SHP77 treated with DMSO at 0.1 percent for 48 hours (cell line): ENCODE measurements at regions not wholly inside any gene's neighbourhood (a gene's known extent, or its start where the extent isn't known, plus 50 kb on each side); places are given as distances from the start of the nearest gene placed in this dataset.
"Not testable (repeated sequence)": the region's sequence is repeated elsewhere in the genome, so short reads cannot be mapped to it uniquely, and the experiment has no call there.

Experiments used
- DNase-seq: peaks from one replicate; lab custom pipeline; 2025; lab: John Stamatoyannopoulos, UW

DNA sequence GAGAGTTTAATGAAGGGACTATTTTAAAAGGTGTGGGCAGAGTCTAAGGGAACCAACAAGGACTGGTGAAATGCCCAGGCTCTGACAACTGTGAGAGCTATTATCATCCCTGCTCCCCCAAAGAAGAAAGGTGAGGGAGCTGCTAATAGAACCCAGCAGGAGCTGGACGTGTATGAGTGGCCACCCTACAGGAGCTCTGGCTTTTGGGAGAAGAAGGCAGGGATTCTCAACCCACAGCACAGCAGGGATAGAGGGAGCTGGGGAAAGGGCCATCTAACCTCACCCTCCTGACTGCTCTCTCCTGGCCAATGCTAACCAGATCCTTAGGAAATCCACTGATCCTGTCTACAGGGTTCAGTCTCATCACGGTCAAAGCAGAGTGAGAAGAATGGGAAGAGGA, 57.1 kb downstream of the GRIN2B start:
- DNase-seq: no peak

DNA sequence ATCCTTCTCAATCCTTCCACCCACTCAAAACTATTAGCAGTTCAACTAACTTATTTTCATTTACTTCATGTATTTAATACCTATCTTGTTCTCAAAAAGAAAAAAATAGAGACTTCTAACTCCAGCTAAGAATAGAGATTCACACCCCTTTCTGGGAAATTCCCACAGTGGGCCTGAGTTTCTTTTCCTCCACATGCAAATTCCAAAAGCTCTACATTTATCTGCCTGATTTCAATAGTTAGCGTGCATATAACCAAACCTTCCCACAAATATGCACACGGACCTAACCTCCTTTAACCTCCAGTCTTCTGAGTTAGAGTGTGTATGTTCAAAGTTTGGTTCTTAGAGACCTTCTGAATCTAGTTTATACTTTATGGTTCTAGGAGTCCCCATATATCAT, 62.5 kb downstream of the GRIN2B start:
- DNase-seq: no peak

DNA sequence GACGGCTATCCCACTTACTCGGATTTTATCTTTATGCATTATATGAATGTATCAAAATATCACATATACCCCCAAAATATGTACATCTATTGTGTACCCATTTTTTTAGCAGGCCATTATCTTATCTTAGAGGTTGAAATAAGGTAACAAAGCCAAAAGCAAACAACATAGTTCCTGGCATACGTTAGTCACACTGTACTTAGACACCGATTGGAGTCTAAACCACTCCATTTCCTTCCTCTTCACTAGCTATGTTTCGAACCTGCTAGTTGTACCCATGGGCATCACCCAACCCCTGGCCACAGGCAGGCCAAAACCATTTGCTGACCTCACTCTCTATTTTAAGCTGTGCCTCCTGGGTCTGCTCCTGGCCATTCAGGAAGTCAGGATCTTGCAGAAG, 66.3 kb downstream of the GRIN2B start:
- DNase-seq: no peak

DNA sequence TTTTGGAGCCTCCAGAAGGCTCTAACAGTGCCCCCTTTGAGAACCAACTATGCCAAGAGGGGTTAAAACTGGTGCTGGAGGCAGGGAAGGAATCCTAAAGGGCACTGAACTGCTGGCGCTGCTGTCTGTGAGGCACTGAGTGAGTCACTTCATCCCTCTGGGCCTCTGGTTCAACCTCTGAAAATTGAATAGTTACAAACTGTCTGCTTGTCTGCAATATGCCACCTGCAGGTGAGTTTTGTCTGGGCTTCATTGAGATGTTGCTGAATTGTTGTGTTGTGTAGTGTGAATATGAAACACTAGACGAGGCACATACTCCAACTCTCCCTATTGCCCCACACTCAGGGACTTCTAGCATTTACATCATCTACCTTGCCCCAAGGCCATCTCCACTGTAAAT, 68.0 kb downstream of the GRIN2B start:
- DNase-seq: no peak

DNA sequence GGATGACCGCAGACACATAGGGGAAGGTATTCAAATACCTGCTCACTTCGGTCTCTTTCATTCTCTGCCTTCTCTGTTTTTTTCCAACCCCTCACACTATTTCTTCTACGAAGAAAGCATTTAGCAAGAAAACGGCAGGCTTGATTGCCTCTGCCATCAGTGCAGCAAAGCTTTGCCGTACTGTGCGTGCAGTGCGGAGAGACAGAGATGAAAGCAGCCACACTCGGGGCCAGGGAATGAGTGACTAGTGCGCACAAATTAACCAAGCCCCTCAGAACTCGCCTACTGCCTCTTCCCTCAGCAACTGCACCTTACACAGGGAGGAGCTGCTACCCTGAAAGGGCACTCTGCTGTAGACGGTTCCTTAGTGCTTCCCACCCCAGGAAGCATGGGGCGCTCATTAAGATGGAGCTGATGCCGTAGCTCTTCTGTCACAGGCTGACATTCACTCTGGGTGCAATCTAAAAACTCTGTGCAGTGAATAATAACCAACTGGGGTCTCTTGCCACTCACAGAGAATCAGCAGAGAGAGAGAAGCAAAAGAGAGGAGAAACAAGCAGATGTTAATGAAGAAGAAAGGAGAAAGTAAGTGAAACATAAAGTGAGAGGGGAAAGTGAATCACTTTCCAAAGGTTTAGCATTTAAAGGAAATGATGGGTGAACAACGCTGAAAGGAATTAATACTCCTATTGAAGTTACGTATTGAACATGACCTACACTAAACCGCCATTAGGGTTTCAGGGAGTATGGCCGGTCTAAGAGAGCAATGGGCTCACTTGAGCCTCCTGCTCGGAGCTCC, 69.4 kb downstream of the GRIN2B start:
- no peak for DNase-seq

DNA sequence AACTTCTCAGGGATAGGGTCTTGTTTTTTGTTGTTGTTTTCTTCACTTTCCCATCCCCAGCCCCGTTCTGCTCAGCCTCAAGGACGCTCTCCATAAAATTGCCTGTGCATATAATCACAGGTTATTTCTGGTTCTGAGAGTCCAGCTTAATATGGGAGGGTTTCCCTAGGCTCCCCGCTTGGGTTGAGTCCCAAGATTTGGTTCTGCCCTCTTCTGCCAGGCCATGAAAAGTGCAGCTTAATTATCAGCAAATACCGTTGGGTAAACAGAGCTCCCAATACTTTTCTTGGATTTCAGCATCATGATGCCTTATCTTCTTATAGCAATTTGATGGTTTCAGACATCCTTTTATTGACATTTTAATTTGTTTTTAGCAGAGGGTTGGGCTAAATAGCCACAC, 75.6 kb downstream of the GRIN2B start:
- DNase-seq: no peak

DNA sequence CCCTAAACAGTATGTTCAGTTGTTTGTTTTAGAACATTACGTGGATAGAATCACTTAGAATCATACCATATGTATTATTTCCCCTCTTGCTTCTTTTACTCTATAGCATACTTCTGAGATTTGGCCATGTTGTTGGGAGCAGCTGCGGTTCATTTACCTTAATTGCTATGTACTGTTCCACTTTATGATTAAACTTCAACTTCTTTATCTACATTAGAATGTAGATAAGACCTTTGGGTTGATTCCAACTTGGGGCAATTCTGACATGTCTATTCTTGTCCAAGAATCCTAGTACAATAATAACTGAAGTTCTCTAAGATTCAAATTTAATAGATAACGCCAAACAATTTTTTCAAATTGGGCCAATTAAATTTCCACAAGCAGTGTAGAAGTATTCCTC, 80.7 kb downstream of the GRIN2B start:
- DNase-seq: no peak

DNA sequence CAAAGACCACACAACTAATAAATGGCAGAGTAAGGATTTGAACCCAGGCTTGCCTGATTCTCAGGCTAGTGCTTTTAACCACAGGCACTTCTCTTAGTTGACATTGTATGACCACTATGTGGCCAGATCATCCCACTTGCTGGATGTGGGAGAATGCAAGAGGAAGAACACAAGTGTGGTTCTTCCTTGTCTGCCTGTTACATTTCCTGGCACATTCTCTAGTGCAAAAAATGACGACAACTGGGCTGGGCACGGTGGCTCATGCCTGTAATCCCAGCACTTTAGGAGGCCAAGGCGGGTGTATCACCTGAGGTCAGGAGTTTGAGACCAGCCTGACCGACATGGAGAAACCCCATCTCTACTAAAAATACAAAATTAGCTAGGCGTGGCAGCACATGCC, 83.0 kb downstream of the GRIN2B start:
- DNase-seq: not testable (repeated sequence)

DNA sequence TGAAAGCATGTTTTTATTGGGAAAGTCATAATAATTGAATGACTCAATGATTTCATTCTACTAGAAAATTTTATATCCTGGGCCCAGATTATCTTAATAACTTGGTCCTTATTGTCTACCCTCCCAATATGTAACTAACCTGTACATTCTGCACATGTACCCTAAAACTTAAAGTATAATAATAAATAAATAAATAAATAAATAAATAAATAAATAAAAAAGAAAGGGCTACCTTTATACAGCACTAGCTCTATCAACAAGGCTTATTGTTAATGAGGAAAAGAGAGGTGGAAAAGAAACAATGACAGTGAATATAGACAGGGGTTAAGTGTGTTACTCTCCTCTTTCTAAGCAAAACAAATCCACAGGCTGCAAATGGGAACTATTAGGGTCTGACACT, 83.6 kb downstream of the GRIN2B start:
- no peak for DNase-seq

DNA sequence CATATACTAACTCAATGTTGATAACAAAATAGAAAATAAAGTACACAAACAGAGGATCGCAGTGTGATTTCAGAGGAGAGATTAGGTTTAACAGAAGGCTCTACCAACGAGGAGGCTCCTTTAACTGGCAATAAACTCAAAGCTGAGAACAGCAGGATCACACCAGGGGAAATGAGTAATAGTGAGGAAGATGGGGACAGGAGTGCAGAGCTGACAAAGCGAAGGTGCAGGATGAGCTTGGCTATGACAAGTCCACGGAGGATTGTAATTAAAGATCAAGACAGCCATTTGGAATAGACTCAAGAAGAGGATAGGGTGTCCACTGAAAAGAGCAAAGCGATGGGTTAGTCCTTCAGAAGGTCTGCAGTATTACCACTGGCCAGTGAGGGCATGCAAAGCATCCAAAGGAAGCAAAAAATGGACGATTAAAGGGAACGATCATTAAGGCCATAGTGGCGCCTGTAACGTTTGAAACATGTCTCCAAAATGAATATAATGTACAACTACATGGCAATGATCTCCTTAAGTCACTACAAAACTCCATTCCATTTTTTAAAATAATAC, 85.3 kb downstream of the GRIN2B start:
- no peak for DNase-seq

DNA sequence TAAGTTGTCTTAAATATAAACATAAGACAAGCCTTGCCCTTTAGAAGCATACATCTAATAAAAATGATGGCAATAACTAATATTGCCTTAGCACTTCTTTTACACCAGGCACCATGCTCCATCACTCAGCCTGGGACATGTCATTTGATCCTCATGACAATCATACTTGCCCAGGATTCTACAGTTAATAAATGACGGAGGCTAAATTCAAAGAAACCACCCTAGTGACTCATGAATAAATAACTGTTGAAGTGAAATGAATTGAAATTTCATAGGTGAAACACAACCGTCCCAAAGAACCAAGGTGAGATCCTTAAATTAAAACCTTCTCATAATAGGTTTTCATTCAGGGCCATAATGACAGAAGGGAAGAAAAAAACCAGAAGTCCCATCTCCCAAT, 89.5 kb downstream of the GRIN2B start:
- no peak for DNase-seq

DNA sequence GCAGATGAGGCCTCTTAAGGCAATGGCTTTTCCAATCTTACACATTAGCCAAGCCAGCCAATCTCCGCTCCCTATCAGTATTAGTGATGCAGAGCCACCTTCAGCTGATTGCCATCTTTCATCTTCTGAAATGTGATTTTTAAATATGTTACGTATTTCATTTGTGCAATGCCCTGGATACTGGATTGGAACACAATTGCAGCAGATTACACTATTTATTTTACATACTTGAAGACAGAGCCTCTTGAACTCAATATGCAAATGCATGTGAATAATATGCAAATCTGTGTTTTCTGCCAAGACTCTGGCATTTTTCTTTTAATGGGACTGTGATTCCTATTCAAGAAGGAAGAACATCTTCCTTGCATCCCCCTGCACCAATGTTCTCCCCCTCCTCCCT, 90.5 kb downstream of the GRIN2B start:
- no peak for DNase-seq

DNA sequence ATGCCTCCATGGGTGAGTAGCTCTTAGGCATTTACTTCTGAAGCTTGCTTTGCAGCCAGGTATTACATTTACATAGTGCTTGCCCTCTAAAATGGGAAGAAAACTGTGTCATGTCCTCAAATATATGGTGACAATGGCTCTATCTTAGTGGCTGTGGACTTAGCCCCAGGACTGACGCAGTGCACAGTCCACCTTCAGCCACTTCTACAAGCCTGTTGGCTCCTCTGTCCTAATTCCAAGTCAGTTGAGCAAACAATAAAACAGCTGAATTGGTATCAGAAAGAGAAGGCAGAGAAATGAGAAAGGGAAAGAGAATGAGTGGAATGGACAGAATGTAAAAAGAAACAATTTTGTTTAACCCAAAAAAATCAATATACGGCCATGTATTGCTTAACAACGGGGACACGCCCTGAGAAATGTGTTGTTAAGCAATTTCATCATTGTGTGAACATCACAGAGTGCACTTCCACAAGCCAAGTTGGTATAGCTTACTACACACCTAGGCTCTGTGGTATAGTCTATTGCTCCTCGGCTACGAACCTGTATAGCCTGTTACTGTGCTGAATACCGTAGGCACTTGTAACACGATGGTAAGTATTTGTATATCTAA, 93.5 kb downstream of the GRIN2B start:
- no peak for DNase-seq

DNA sequence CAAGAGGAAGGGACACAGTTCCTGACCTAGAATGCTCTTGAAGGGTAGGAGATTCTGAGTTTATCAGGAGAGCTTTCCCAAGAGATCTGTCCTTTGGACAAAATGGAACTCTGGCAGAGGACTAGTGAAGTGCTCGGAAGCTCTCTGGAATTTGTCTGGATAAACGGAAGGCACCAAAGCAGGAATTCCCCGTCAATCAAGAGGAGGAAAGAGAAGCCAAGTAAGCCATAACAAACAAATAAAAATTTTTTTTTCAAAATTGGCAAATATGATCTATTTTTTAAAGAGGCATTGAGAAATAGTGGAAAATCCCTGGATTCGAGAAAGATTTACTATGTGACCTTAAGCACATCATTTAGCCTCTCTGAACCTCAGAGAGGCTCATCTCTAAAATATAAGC, 99.2 kb downstream of the GRIN2B start:
- no peak for DNase-seq

DNA sequence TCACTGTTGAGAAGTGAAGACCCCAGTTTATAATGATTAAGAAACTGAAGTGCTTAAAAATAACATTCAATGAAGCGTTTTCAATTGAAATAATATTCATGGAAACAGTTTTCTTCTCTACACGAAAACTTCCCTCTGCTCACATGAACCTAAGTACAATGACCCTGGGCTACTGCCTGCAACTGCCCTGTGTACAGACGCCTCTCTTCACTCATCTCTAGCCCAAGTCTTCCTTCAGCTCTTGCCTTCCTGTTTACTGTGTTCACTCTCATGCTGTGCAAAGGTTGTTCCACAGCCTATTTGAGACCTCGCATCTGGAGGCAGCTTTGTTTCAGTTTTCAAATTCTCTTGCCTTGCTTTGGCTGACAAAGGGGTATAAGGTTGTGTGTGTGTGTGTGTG, 100.8 kb downstream of the GRIN2B start:
- DNase-seq: no peak

DNA sequence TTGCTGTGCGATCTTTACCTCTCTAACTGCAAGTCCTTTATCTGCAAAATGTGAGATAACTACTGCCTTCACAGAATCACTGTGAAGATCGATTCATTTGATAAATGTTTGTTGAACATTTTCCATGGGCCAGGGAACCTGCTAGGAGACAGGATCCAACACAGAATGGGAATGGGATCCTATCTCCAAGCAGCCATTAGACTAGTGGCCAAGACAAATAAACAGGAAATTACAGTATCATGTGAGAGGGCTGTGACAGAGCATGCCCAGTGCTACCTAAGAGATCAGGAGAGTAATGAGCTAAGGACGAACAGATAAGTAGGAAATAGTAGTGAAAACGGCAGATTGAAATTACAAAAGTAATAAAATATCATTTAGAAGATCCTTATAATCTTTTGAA, 105.7 kb downstream of the GRIN2B start:
- no peak for DNase-seq

DNA sequence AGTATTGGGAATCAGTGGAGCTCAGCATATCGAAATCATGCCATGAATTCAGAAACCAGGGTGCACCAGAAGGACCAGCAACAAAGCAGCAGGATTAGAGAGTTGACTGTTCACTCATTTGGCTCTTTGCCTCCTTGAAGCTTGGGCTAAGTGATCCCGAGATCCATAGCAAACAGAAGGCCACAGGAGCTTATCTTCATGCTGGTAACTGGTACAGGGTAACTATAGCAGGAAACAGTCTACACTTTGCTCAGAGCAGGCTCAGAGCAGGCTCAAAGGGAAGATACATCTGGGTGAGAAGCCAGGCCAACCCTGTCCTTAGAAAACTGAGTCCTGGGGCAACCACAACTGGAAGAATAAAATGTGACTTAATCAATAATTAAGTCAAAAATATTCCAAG, 111.1 kb downstream of the GRIN2B start:
- DNase-seq: no peak

DNA sequence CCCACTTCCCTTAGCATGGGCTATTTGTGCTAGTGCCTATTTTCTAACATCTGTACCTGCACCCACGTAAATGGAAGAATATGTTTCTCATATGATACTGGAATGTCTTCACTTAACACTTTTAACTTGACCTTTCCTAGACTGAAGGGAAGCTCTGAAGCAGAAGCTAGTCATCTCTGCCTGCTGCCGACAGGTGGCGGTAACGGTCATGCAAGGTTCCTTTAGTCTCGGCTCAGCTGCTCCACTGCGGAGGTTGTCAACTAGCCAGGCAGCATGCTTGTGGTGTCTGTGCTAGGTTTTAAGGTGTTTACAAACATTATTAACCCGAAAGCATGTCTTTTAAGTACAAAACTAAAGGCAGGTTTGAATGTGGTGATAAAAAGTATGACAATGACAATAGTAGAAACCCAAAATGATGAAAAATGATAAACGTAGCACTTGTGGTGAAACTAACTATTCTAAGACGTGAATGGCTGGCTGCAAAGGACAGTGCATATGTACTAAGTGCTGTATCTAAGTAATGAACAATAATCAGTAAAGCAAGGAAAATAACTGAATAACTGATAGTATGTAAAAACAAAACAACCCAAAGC, 117.2 kb downstream of the GRIN2B start:
- no peak for DNase-seq

DNA sequence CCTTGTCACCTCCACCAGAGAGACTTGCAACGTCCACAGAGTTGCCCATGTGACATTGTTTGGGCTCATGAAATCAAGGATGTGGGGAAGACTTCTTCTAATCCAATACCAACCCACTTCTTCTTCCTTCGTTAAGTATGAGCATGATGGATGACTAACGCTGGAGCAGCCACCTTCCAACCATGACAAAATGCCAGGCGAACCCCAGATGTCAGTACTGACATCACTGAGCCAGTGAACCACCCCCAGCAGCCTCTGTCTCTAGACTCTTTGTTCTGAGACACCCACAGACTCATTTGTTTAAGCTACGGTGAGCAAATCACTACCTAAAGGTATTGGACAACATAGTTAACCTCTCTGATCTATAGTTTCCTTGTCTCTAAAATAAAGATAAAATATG, 123.7 kb downstream of the GRIN2B start:
- no peak for DNase-seq

DNA sequence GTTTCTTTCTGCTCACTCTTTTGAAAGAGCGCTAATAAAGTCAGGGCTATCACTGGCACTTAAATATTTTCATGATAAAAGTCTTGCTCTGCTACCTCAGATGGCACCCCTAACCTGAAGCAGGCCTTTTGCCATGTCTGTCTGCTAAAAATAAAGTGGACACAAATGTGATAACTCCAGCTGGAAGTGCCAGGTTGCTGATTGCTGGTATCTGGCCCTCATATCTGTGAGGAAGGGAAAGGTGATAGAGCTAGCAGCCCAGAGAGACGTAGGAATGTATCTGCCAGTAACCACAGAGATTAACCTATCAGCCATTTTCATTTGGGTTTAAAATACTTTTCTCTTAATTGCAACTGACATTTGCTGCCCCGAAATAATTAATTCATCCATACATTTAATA, 127.9 kb downstream of the GRIN2B start:
- no peak for DNase-seq

DNA sequence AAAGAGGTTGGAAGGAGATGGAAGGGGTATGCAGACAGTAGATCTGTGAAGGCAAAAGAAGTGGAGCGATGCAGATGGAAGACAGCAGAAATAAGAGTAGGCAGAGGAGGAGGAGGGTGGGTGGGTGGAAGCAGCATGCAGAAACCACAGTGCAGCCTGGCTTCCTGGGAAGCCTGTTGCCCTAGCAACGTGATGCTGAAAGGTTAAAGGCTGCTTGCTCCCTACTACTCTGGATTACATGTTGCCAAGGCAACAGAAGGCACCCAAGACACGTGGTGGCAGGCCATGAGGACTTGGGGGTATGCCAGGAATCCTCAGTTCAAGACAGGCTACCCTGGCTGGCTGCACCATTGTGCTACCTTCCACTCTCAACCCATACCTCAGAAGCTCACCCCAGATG, 129.6 kb downstream of the GRIN2B start:
- no peak for DNase-seq

DNA sequence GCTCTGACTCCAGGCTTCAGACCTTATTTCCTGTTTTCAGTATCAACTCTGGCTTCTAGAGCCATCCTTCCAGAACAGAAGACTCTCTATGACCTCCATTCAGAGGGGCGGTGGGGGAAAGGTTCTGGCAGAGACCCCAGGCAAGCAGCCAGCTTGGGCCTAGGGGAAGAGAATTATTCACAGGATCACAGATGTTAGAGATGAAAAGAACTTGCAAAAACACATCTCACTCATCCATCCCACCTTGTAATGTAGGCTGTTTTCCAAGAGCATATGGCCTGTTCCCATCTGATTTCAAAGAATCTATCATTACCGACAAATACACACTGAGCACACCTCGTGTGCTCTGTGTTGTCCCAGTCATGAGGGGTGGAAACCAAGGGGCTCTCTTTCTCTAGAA, 131.9 kb downstream of the GRIN2B start:
- no peak for DNase-seq

DNA sequence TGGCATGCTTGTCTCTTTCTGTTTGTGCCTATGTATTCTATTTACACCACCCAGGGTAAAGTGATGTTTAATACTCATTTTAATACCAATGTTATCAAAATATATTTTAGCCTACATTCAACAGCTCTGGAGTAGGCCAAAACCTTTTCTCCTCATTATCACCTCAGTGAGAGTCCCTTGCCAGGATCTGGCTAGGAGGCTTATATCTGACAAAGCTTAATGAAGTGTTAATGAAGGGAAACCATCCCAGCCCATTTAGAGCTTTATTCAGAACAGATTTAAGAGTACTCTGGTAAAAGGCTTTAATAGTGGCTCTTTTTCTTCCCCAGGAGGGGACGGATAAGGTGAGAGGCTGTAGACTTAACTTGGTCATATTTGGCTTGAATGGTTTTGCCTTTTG, 137.6 kb downstream of the GRIN2B start:
- DNase-seq: no peak
